ENCODE measurements at regions not wholly inside any gene's neighbourhood (a gene's known extent, or its start where the extent isn't known, plus 50 kb on each side); places are given as distances from the start of the nearest gene placed in this dataset.

DNA sequence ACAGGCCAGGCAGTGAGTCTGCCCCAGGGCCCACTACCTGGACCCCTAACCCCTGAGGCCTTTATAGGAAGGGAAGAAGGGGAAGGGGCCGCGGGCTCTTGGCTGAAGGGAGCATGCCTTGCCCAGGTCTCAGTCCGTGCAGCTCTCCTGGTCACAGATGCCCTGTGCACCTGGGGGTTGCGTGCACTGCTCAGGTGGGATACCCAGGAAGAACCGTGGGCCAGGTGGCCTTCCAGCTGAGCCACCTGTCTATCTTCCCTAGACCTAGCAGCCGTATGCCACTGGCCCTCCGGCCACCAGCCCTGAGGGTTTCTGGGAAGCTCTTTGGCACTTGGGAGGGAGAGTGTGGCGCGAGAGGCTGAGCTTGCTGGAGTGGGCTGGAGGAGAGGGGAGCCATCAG is 1178.6 kb downstream of the BRD1 start:
- H3K27me3 ChIP-seq, result peaks cover 0 to 9% (median 0%) of the 10 kb centered on the region in 9 donors
- no peaks in the 10 kb centered on the region for H3K4me1 ChIP-seq
- no peak for TF ChIP-seq POLR2A (IDR thresholded peaks at IDR 0.05)
- TF ChIP-seq, protein P1, sequence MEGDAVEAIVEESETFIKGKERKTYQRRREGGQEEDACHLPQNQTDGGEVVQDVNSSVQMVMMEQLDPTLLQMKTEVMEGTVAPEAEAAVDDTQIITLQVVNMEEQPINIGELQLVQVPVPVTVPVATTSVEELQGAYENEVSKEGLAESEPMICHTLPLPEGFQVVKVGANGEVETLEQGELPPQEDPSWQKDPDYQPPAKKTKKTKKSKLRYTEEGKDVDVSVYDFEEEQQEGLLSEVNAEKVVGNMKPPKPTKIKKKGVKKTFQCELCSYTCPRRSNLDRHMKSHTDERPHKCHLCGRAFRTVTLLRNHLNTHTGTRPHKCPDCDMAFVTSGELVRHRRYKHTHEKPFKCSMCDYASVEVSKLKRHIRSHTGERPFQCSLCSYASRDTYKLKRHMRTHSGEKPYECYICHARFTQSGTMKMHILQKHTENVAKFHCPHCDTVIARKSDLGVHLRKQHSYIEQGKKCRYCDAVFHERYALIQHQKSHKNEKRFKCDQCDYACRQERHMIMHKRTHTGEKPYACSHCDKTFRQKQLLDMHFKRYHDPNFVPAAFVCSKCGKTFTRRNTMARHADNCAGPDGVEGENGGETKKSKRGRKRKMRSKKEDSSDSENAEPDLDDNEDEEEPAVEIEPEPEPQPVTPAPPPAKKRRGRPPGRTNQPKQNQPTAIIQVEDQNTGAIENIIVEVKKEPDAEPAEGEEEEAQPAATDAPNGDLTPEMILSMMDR (IDR thresholded peaks at IDR 0.05), result no peak
- ATAC-seq (no peak), DNase-seq (peak in 1 of 5 donors; percentile 43)
- intact Hi-C loops (cut with DNase I), result no loop called here
- H3K9me3 ChIP-seq, result no peaks in the 10 kb centered on the region
- no peak overlapping the region for H3K4me3 ChIP-seq
- H3K27ac ChIP-seq, result no peak overlapping the region
- no peaks in the 10 kb centered on the region for H3K36me3 ChIP-seq
- 85 to 92% (median 88%) methylated on average over 8 to 9 of the region's 9 CpGs for WGBS, 4 donors

DNA sequence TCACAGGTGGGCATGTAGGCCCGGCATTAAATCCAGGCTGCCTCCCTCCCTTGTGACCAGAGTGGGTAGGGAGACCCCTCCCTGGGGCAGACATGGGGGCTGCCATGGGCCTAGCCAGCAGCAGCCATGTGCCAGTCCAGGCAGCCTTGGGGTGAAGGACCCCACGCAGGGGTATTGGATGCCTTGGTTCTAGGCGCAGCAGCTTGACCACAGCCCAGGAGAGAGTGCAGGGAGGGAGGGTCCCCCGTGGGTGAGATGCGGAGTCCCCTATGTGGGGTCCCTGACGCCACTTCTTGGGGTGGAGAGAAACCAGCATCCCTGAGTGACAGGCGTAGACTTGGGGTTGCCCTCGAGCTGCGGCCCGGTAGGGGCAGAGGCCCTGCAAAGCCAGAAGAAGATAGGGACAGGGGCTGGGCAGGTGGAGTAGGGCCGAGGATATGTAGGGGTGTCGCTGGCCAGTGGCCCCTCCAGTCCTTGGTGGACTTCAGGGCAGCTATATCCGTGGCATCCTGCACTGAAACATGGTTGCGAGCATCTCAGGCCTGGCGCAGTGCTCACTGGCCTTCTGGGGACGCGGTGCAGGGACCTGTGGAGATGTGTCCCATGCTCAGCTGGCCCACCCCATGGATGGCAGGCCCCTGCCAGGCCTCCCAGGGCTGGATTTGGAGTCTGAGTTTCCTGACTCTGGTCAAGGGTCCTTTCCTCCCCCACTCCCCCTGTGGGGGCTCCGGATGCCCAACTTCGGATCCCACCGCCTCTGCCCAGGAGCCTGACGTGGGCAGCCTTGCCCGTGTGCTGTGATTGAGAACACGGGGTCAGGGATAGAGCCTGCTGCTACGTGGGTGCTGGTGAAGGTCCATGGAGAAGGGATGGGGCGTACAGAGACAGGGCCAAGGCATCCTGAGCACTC is 1179.8 kb downstream of the BRD1 start:
- Histone ChIP-seq H3K9me3 (no peaks in the 10 kb centered on the region), H3K27ac (no peak overlapping the region), H3K4me1 (no peaks in the 10 kb centered on the region), H3K27me3 (peaks cover 0 to 9% (median 0%) of the 10 kb centered on the region in 9 donors), H3K36me3 (no peaks in the 10 kb centered on the region), H3K4me3 (no peak overlapping the region)
- peak in 1 of 5 donors; percentile 37 for DNase-seq
- 87 to 91% (median 89%) methylated on average over 19 to 25 of the region's 25 CpGs for WGBS, 4 donors
- ATAC-seq, result no peak
- no peak for TF ChIP-seq POLR2A (IDR thresholded peaks at IDR 0.05)
- TF ChIP-seq, protein P1 (IDR thresholded peaks at IDR 0.05), result no peak
- intact Hi-C loops (cut with DNase I), result no loop called here

DNA sequence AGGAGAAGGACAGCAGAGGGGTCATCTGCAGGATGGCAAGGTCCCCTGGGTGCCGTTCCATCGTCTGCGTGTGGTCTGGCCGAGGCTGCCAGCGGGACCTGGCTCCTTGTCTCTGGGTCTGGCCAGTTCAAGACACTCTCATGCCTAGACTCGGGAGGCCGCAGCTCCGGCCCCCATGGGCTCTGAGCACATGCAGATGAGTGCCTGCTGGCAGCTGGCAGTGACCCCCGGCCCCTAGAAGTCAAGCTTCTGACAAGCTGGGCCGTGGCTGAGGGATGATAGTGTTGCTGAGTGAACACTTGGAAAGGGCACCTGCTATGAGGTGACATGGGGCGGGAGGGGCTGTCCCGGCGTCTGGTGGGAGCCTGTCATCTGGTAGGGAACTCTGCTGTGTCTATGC is 1180.6 kb downstream of the BRD1 start:
- intact Hi-C loops (cut with DNase I), result no loop called here
- 40 to 84% (median 80%) methylated on average over 1 to 13 of the region's 13 CpGs for WGBS, 4 donors
- Histone ChIP-seq H3K27ac (no peak overlapping the region), H3K4me3 (no peak overlapping the region), H3K36me3 (no peaks in the 10 kb centered on the region), H3K27me3 (peaks cover 0 to 9% (median 0%) of the 10 kb centered on the region in 9 donors), H3K9me3 (no peaks in the 10 kb centered on the region), H3K4me1 (no peaks in the 10 kb centered on the region)
- ATAC-seq, result no peak
- no peak for TF ChIP-seq POLR2A (IDR thresholded peaks at IDR 0.05)
- TF ChIP-seq, protein P1 (IDR thresholded peaks at IDR 0.05), result no peak
- DNase-seq, result no peak

DNA sequence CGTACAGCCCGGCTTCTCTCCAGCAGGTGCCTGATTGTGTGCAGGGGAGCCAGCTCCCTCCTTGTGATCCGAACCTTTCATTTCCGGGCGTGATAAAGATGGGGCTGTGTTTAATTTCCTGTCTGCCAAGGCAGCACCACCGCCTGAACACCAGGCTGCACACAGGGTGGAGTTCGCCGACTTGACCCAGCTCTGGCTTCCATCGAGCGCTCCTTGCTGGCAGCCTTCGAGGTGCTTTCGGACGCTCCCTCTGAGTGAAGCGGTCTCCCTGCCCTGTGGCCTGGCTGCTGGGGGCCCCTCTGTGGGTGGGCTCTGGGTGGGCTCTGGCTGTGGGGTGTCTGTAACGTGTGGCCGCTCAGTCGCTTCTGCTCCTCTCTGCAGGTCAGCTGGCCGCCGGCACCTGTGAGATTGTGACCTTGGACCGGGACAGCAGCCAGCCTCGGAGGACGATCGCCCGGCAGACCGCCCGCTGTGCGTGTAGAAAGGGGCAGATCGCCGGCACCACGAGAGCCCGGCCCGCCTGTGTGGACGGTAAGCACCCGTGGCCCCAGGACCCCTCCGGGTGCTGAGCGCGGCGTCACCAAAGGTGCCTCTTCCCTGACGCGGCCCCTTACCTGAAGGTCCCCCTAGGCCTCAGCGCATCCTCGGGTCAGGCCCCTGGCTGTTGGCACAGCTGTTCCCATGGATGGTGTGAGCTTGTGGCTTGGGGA is 1181.3 kb downstream of the BRD1 start:
- DNase-seq (no peak), ATAC-seq (no peak)
- TF ChIP-seq, protein P1 (IDR thresholded peaks at IDR 0.05), result no peak
- TF ChIP-seq POLR2A (IDR thresholded peaks at IDR 0.05), result no peak
- intact Hi-C loops (cut with DNase I), result no loop called here
- Histone ChIP-seq H3K9me3 (no peaks in the 10 kb centered on the region), H3K4me3 (no peak overlapping the region), H3K27ac (no peak overlapping the region), H3K4me1 (no peaks in the 10 kb centered on the region), H3K27me3 (peaks cover 0 to 9% (median 0%) of the 10 kb centered on the region in 9 donors), H3K36me3 (no peaks in the 10 kb centered on the region)
- 85 to 88% (median 86%) methylated on average over 27 to 42 of the region's 42 CpGs for WGBS, 4 donors

Measured in heart left ventricle (tissue), 16 donors.